GM12878 (cell line): ENCODE measurements at regions not wholly inside any gene's neighbourhood (a gene's known extent, or its start where the extent isn't known, plus 50 kb on each side); places are given as distances from the start of the nearest gene placed in this dataset.

ENCODE experiments used
- ATAC-seq: fragments of 200-7000 bp; cut with Tn5 transposase; 3 replicates; pipeline ENCODE4 v1.9.1; 2020; ENCODE audit warnings: mild to moderate bottlenecking, moderate library complexity
- BruUV-seq: library from RNA; stranded (reverse); fragments of 400-500 nt; replicated peaks from 2 replicates; lab custom pipeline; 2021; lab: Mats Ljungman, UMichigan
- CTCF ChIA-PET: fragments of 300-600 bp; sonication (Branson Sonifier 250); formaldehyde crosslinking; extraction: SDS; loops from one replicate; lab custom pipeline; 2021; ENCODE audit warnings: inconsistent platforms; lab: Yijun Ruan, JAX
- POLR2A ChIA-PET: fragments of 350-600 bp; formaldehyde crosslinking; extraction: SDS; loops from one replicate; lab custom pipeline; 2021; ENCODE audit warnings: inconsistent platforms; lab: Charles Lee
- RAD21 ChIA-PET: fragments of 300-600 bp; sonication (Branson Sonifier 250); formaldehyde crosslinking; loops from one replicate; lab custom pipeline; 2023; ENCODE audit warnings: antibody characterized with exemption; ENCODE audit not compliant: unreplicated experiment; lab: Charles Lee
- SMC1A ChIA-PET: fragments of 300-600 bp; sonication (Branson Sonifier 250); formaldehyde crosslinking; loops from one replicate; lab custom pipeline; 2023; ENCODE audit not compliant: unreplicated experiment, uncharacterized antibody; lab: Charles Lee
- DNase-seq: peaks from one replicate; pipeline ENCODE4 v3.0.0-alpha.2; 2011; ENCODE audit warnings: low read depth, low spot score
- FAIRE-seq: peaks from 3 replicates; lab custom pipeline; 2011; peaks lifted over from hg19 to GRCh38; lab: Jason Lieb, UNC
- H2AFZ ChIP-seq: 2 replicates; pipeline ENCODE4 v1.6.0; 2011; ENCODE audit warnings: low read depth, low read length, control low read depth; ENCODE audit not compliant: control insufficient read depth
- H3K27ac ChIP-seq: 2 replicates; pipeline ENCODE4 v1.5.1; 2011; ENCODE audit warnings: control low read depth; ENCODE audit not compliant: control insufficient read depth, insufficient read depth
- H3K27me3 ChIP-seq, 2 experiments: replicated peaks in 1 of 2; 2 replicates each; pipeline versions ENCODE4 v1.6.0 to v1.6.1; 2011; ENCODE audit warnings: low read length in 1 of 2; ENCODE audit not compliant: control insufficient read depth in 2 of 2, insufficient read depth in 2 of 2
- H3K36me3 ChIP-seq, 2 experiments: 2 replicates each; pipeline ENCODE4 v1.5.1; 2011; ENCODE audit warnings: low read length in 1 of 2; ENCODE audit not compliant: control insufficient read depth in 2 of 2, insufficient read depth in 2 of 2
- H3K4me1 ChIP-seq: 2 replicates; pipeline ENCODE4 v1.6.1; 2011; ENCODE audit warnings: mild to moderate bottlenecking, low read length, moderate library complexity, mixed read lengths; ENCODE audit not compliant: control insufficient read depth, insufficient read depth
- H3K4me2 ChIP-seq: 2 replicates; pipeline ENCODE4 v1.6.0; 2011; ENCODE audit warnings: control low read depth; ENCODE audit not compliant: control insufficient read depth, insufficient read depth
- H3K4me3 ChIP-seq: fragments of 200-600 bp; sonication (generic); 2 replicates; pipeline ENCODE4 v1.5.1; 2016
- H3K79me2 ChIP-seq: 2 replicates; pipeline ENCODE4 v1.6.0; 2011; ENCODE audit warnings: low read length; ENCODE audit not compliant: control insufficient read depth, insufficient read depth
- H3K9ac ChIP-seq: 2 replicates; pipeline ENCODE4 v1.8.0; 2011; ENCODE audit warnings: low read length, control low read depth, mixed read lengths; ENCODE audit not compliant: control insufficient read depth, insufficient read depth
- H3K9me3 ChIP-seq: replicated peaks from 3 replicates; pipeline ENCODE4 v1.5.1; 2011; ENCODE audit warnings: mild to moderate bottlenecking, low read length; ENCODE audit not compliant: control insufficient read depth, insufficient read depth
- H4K20me1 ChIP-seq: 2 replicates; pipeline ENCODE4 v1.6.0; 2011; ENCODE audit not compliant: control insufficient read depth, insufficient read depth
- CBFB ChIP-seq: IDR thresholded peaks from 2 replicates; pipeline ENCODE4 v1.6.1; 2016; ENCODE audit warnings: antibody characterized with exemption, low read depth
- GABPA ChIP-seq: IDR thresholded peaks from 2 replicates; pipeline ENCODE4 v1.6.1; 2014; ENCODE audit warnings: antibody characterized with exemption, low read depth, mild to moderate bottlenecking, inconsistent platforms
- HCFC1 ChIP-seq: fragments of 150-350 bp; IDR thresholded peaks from 2 replicates; pipeline ENCODE4 v1.6.1; 2014; ENCODE audit warnings: low read length
- HDAC2 ChIP-seq: fragments of 200-600 bp; sonication (generic); IDR thresholded peaks from 2 replicates; pipeline ENCODE4 v1.6.1; 2017
- JUND ChIP-seq: IDR thresholded peaks from 2 replicates; pipeline ENCODE4 v1.6.1; 2012; ENCODE audit warnings: low read depth, mild to moderate bottlenecking, low read length, improper control_type of control experiment, moderate library complexity
- KAT2A ChIP-seq: conservative IDR thresholded peaks from 2 replicates; pipeline ENCODE4 v1.6.1; 2011; ENCODE audit warnings: low read depth, low read length; ENCODE audit not compliant: control insufficient read depth
- KLF5 ChIP-seq: fragments of 450-650 bp; IDR thresholded peaks from 2 replicates; pipeline ENCODE4 v1.6.1; 2014; ENCODE audit warnings: mild to moderate bottlenecking; ENCODE audit not compliant: partially characterized antibody
- MEF2B ChIP-seq: fragments of 450-650 bp; IDR thresholded peaks from 2 replicates; pipeline ENCODE4 v1.6.1; 2018; ENCODE audit warnings: mild to moderate bottlenecking, moderate library complexity; ENCODE audit not compliant: partially characterized antibody, poor library complexity, severe bottlenecking
- MXI1 ChIP-seq: fragments of 150-350 bp; IDR thresholded peaks from 2 replicates; pipeline ENCODE4 v1.6.1; 2011; ENCODE audit warnings: low read depth, mild to moderate bottlenecking, inconsistent platforms, low read length, improper control_type of control experiment
- MYB ChIP-seq: fragments of 150-350 bp; IDR thresholded peaks from 2 replicates; pipeline ENCODE4 v1.6.1; 2014; ENCODE audit warnings: mild to moderate bottlenecking, low read depth, low read length, borderline replicate concordance
- NR2C1 ChIP-seq: fragments of 450-650 bp; IDR thresholded peaks from 2 replicates; pipeline ENCODE4 v1.6.1; 2017; ENCODE audit warnings: antibody characterized with exemption, mild to moderate bottlenecking, moderate library complexity
- NR2F1 ChIP-seq: fragments of 450-650 bp; conservative IDR thresholded peaks from 2 replicates; pipeline ENCODE4 v1.6.1; 2017; ENCODE audit warnings: mild to moderate bottlenecking
- NRF1 ChIP-seq: conservative IDR thresholded peaks from 2 replicates; pipeline ENCODE4 v1.6.1; 2011; ENCODE audit warnings: mild to moderate bottlenecking, low read depth, low read length, improper control_type of control experiment
- RELA ChIP-seq: fragments of 450-650 bp; IDR thresholded peaks from 2 replicates; pipeline ENCODE4 v1.8.0; 2014; ENCODE audit warnings: borderline replicate concordance; ENCODE audit not compliant: partially characterized antibody
- SP1 ChIP-seq: IDR thresholded peaks from one replicate; pipeline ENCODE4 v1.6.1; 2011; ENCODE audit warnings: low read depth, low read length
- SRF ChIP-seq, 2 experiments: IDR thresholded peaks; 2 replicates each; pipeline ENCODE4 v1.6.1; 2011; ENCODE audit warnings: low read depth in 2 of 2, low read length in 2 of 2, mild to moderate bottlenecking in 1 of 2, moderate library complexity in 1 of 2
- STAT1 ChIP-seq: fragments of 450-650 bp; conservative IDR thresholded peaks from 2 replicates; pipeline ENCODE4 v1.6.1; 2014; ENCODE audit warnings: antibody characterized with exemption, mild to moderate bottlenecking
- WRNIP1 ChIP-seq: IDR thresholded peaks from 2 replicates; pipeline ENCODE4 v1.6.1; 2011; ENCODE audit warnings: low read depth, low read length, improper control_type of control experiment, borderline replicate concordance
- YBX1 ChIP-seq: fragments of 450-650 bp; IDR thresholded peaks from 2 replicates; pipeline ENCODE4 v1.6.1; 2016; ENCODE audit warnings: antibody characterized with exemption
- ZZZ3 ChIP-seq: IDR thresholded peaks from 2 replicates; pipeline ENCODE4 v1.6.1; 2011; ENCODE audit warnings: low read depth; ENCODE audit not compliant: control insufficient read depth, insufficient read length
- WGBS: methylation state at CpG from one replicate; pipeline ENCODE4 v1.1.6; 2016; ENCODE audit warnings: low lambda C conversion rate; ENCODE audit not compliant: insufficient replicate concordance, insufficient coverage; ENCODE audit errors: missing lambda C conversion rate; 5-methylcytosine and 5-hydroxymethylcytosine counted together
- in situ Hi-C: fragments of 300-500 bp; cut with MboI; formaldehyde crosslinking; loops from 9 replicates; pipeline ENCODE4 v1.14.3; 2018; ENCODE audit warnings: mixed read lengths
- intact Hi-C: fragments of 100-400 bp; cut with micrococcal nuclease; formaldehyde crosslinking; loops from one replicate; pipeline ENCODE4 v1.14.2; 2022; ENCODE audit not compliant: unreplicated experiment

DNA sequence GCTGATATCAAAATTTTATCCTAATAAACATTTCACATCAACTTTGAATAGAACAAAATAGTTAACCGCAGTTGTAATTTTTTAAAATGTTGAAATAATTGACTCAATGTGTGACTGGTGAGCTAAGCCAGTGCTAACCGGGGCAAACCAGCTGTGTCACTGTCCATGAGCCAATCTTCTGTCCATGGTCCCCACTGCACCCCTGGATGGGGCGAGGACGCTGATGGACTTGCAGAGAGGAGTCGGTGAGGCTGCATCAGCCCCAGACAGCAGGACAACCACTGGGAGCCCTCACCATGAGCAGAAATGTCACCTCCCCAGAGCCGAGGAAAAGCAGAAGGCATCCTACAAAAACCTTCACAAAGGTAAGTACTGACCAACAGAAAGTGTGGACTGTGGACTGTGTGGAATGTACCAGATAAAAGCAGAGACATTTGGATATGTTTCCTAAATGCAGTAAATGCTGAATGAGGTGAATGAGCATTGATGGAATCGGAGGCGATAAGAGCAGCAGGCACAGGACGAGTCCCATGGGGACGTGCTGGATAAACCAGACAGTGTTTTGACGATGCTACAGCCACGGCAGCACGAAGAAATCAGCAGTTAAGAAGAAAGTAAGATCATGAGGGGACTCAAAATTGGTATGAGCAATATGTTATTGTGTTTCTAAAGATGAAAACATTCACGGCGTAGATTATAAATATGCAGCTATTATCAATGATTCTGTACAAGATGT is 115.0 kb upstream of the BACE2 start:
- in situ Hi-C loops, result no loop called here
- SMC1A ChIA-PET, result no interaction called here
- no peak for FAIRE-seq

DNA sequence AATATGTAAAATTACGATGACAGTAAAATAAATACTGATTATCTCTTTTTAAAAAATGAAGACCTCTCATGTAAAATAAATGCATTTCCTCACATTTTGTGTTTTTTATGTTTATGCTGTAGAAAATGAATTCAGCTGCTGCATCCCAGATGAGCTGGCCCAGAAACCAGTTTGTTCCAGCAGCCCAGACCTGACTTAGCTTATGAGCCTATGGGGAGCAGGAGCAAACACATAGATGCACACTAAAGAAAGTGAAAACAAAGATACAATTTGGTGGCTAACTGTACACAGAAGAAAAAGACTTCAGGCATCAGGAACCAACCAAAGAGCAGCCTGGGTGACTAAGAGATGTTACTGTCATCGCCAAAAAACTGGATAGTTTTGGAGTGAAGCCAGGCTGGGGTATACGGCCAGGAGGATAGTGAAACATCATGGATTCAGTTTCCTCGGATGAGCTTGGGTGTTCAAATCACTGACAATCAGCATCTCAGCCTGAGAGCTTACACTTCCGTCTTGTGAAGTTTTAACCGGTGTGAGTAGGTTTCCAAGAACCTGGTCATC is 113.9 kb upstream of the BACE2 start:
- Histone ChIP-seq H3K36me3 (no peaks in the 10 kb centered on the region), H4K20me1 (no peaks in the 10 kb centered on the region), H2AFZ (no peak overlapping the region), H3K79me2 (no peaks in the 10 kb centered on the region), H3K4me3 (no peak overlapping the region), H3K9me3 (no peaks in the 10 kb centered on the region; the same call in 2 of the 3 replicates), H3K27me3 (no peaks in the 10 kb centered on the region), H3K4me1 (no peaks in the 10 kb centered on the region), H3K9ac (no peak overlapping the region), H3K4me2 (no peak overlapping the region)
- intact Hi-C loops, result no loop called here
- ChIA-PET RAD21 (no interaction called here), SMC1A (no interaction called here), CTCF (no interaction called here)
- WGBS, result 34% methylated on average over 6 of the region's 6 CpGs
- no peak for FAIRE-seq
- BruUV-seq, result no TSS peak
- DNase-seq, result no peak
- TF ChIP-seq NR2C1 (no peak), MYB (no peak), NR2F1 (no peak), SP1 (no peak), SRF (IDR thresholded peaks at IDR 0.05; ENCODE audit: low read depth in 2 of 2, low read length in 2 of 2) (no peak), YBX1 (no peak), HCFC1 (no peak)
- TF ChIP-seq, all 136 proteins: peak for 0
- no peak overlapping the region for H3K27ac ChIP-seq
- ATAC-seq, result no peak
- POLR2A ChIA-PET, result no interaction called here
- in situ Hi-C loops, result no loop called here

More for the DNA sequence above, 115.0 kb upstream of the BACE2 start:
- POLR2A ChIA-PET, result no interaction called here
- RAD21 ChIA-PET, result no interaction called here
- DNase-seq (no peak), ATAC-seq (no peak)
- H3K9me3 ChIP-seq, result no peaks in the 10 kb centered on the region; the same call in 2 of the 3 replicates
- TF ChIP-seq GABPA (no peak), JUND (no peak), ZZZ3 (no peak), SRF (IDR thresholded peaks at IDR 0.05; ENCODE audit: low read depth in 2 of 2, low read length in 2 of 2) (no peak), KAT2A (no peak), CBFB (no peak), MEF2B (no peak), HDAC2 (no peak), KLF5 (no peak), NRF1 (no peak), STAT1 (no peak), MXI1 (no peak), WRNIP1 (no peak), RELA (no peak)
- intact Hi-C loops, result no loop called here
- no peaks in the 10 kb centered on the region for H3K4me1 ChIP-seq
- no peaks in the 10 kb centered on the region for H4K20me1 ChIP-seq
- CTCF ChIA-PET, result no interaction called here
- no peak overlapping the region for H2AFZ ChIP-seq
- WGBS, result 28% methylated on average over 15 of the region's 15 CpGs
- no TSS peak for BruUV-seq
- no peak overlapping the region for H3K4me2 ChIP-seq
- no peak overlapping the region for H3K27ac ChIP-seq
- no peaks in the 10 kb centered on the region for H3K79me2 ChIP-seq
- no peaks in the 10 kb centered on the region for H3K36me3 ChIP-seq
- no peak overlapping the region for H3K9ac ChIP-seq
- H3K4me3 ChIP-seq, result no peak overlapping the region
- no peaks in the 10 kb centered on the region for H3K27me3 ChIP-seq
